Upper lobe of left lung (tissue), 6 donors: ENCODE measurements at regions not wholly inside any gene's neighbourhood (a gene's known extent, or its start where the extent isn't known, plus 50 kb on each side); places are given as distances from the start of the nearest gene placed in this dataset.
A peak's percentile ranks its signal among the peaks of the same experiment; 100 is the strongest.

Experiments
- ATAC-seq, 2 donors: fragments of 200-7000 bp; cut with Tn5 transposase; one replicate each; pipeline ENCODE4 v1.9.1; 2022; ENCODE audit warnings: mild to moderate bottlenecking in 2 of 2, moderate library complexity in 2 of 2; ENCODE audit not compliant: low FRiP score in 2 of 2
- DNase-seq, 2 donors: peaks; one replicate each; pipeline ENCODE4 v3.0.0-alpha.2; 2019 to 2020
- H3K27ac ChIP-seq, 4 donors: fragments of 200-600 bp; sonication (generic); one replicate each; pipeline ENCODE4 v1.5.1; 2016 to 2019
- H3K27me3 ChIP-seq, 4 donors: fragments of 200-600 bp; sonication (generic); one replicate each; pipeline ENCODE4 v1.5.1; 2017 to 2019
- H3K36me3 ChIP-seq, 4 donors: fragments of 200-600 bp; sonication (generic); one replicate each; pipeline ENCODE4 v1.5.1; 2016 to 2019
- H3K4me1 ChIP-seq, 4 donors: fragments of 200-600 bp; sonication (generic); one replicate each; pipeline ENCODE4 v1.5.1; 2018 to 2019
- H3K4me3 ChIP-seq, 4 donors: fragments of 200-600 bp; sonication (generic); one replicate each; pipeline ENCODE4 v1.5.1; 2017 to 2019; ENCODE audit warnings: mild to moderate bottlenecking in 2 of 4, moderate library complexity in 1 of 4
- H3K9me3 ChIP-seq, 4 donors: fragments of 200-600 bp; sonication (generic); one replicate each; pipeline ENCODE4 v1.5.1; 2018 to 2019
- CTCF ChIP-seq, 6 experiments: fragments of 450-650 bp in 4 of 6; fragments of 200-600 bp in 2 of 6; sonication (generic) in 2 of 6; IDR thresholded peaks; one replicate each; pipeline ENCODE4 v1.5.1; 2016 to 2019; ENCODE audit warnings: antibody characterized with exemption in 6 of 6
- EP300 ChIP-seq, 4 donors: sonication (generic); formaldehyde crosslinking; IDR thresholded peaks; one replicate each; pipeline ENCODE4 v1.5.1; 2017; ENCODE audit warnings: antibody characterized with exemption in 4 of 4, control low read depth in 2 of 4
- POLR2A ChIP-seq, 4 donors: fragments of 450-650 bp; IDR thresholded peaks; one replicate each; pipeline ENCODE4 v1.5.1; 2016 to 2017; ENCODE audit warnings: antibody characterized with exemption in 4 of 4, mild to moderate bottlenecking in 2 of 4
- POLR2AphosphoS5 ChIP-seq, 2 donors: sonication (generic); formaldehyde crosslinking; IDR thresholded peaks; one replicate each; pipeline ENCODE4 v1.5.1; 2017; ENCODE audit warnings: antibody characterized with exemption in 2 of 2
- WGBS, 2 donors: methylation state at CpG; one replicate each; pipeline ENCODE4 v1.1.5; 2017 to 2018; 5-methylcytosine and 5-hydroxymethylcytosine counted together
- donor health status: DM: no; HTN: no; CAD: no; lungs with moderate emphysema.
- donor health status: DM: no; HTN: yes; CAD: no; lungs with severe emphysema.

GRCh38 chr4:41384992-41385391 is 128.3 kb downstream of the UCHL1 start:
- ATAC-seq = peak in 1 of 2 donors; percentile 10
- no peaks in the 10 kb centered on the region for H3K36me3 ChIP-seq
- no peak for TF ChIP-seq POLR2A (IDR thresholded peaks at IDR 0.05)
- TF ChIP-seq POLR2AphosphoS5 (IDR thresholded peaks at IDR 0.05) = peak; percentile 45 to 52
- no peak for TF ChIP-seq CTCF (IDR thresholded peaks at IDR 0.05)
- TF ChIP-seq EP300 (IDR thresholded peaks at IDR 0.05) = peak in 1 of 4 donors; percentile 65
- 10 to 35% methylated on average over 1 of the region's 1 CpG for WGBS, 2 donors
- DNase-seq = peak in 1 of 2 donors; percentile 81
- H3K9me3 ChIP-seq = no peaks in the 10 kb centered on the region
- no peaks in the 10 kb centered on the region for H3K27me3 ChIP-seq
- H3K4me1 ChIP-seq = peaks cover 28 to 36% (median 31%) of the 10 kb centered on the region in 4 donors
- no peak overlapping the region for H3K27ac ChIP-seq
- no peak overlapping the region for H3K4me3 ChIP-seq

GRCh38 chr4:41385481-41385880 is 128.8 kb downstream of the UCHL1 start:
- H3K36me3 ChIP-seq = no peaks in the 10 kb centered on the region
- H3K4me1 ChIP-seq = peaks cover 28 to 38% (median 30%) of the 10 kb centered on the region in 4 donors
- H3K27ac ChIP-seq = no peak overlapping the region
- ATAC-seq (no peak), DNase-seq (no peak)
- H3K9me3 ChIP-seq = no peaks in the 10 kb centered on the region
- no peak overlapping the region for H3K4me3 ChIP-seq
- TF ChIP-seq CTCF (IDR thresholded peaks at IDR 0.05) (no peak), EP300 (IDR thresholded peaks at IDR 0.05) (no peak), POLR2AphosphoS5 (IDR thresholded peaks at IDR 0.05) (no peak), POLR2A (IDR thresholded peaks at IDR 0.05) (no peak)
- WGBS, 2 donors = 89 to 95% methylated on average over 1 of the region's 1 CpG
- H3K27me3 ChIP-seq = no peaks in the 10 kb centered on the region

GRCh38 chr4:41388080-41388479 is 131.4 kb downstream of the UCHL1 start:
- H3K27ac ChIP-seq = no peak overlapping the region
- no peaks in the 10 kb centered on the region for H3K9me3 ChIP-seq
- no peak for DNase-seq
- H3K4me3 ChIP-seq = no peak overlapping the region
- no peaks in the 10 kb centered on the region for H3K27me3 ChIP-seq
- TF ChIP-seq EP300 (IDR thresholded peaks at IDR 0.05) (no peak), POLR2AphosphoS5 (IDR thresholded peaks at IDR 0.05) (no peak), POLR2A (IDR thresholded peaks at IDR 0.05) (no peak), CTCF (IDR thresholded peaks at IDR 0.05) (no peak)
- no peaks in the 10 kb centered on the region for H3K36me3 ChIP-seq
- WGBS, 2 donors = 88 to 93% methylated on average over 2 of the region's 2 CpGs
- no peak for ATAC-seq
- peaks cover 25 to 30% (median 27%) of the 10 kb centered on the region in 4 donors for H3K4me1 ChIP-seq

- Histone ChIP-seq H3K27me3 (no peaks in the 10 kb centered on the region), H3K9me3 (no peaks in the 10 kb centered on the region), H3K27ac (no peak overlapping the region), H3K4me1 (peaks cover 16 to 21% (median 17%) of the 10 kb centered on the region in 4 donors), H3K36me3 (no peaks in the 10 kb centered on the region), H3K4me3 (no peak overlapping the region)
- TF ChIP-seq POLR2A (IDR thresholded peaks at IDR 0.05) = no peak
- TF ChIP-seq CTCF (IDR thresholded peaks at IDR 0.05) = no peak
- no peak for TF ChIP-seq EP300 (IDR thresholded peaks at IDR 0.05)
- TF ChIP-seq POLR2AphosphoS5 (IDR thresholded peaks at IDR 0.05) = no peak
- WGBS, 2 donors = 61 to 85% methylated on average over 3 of the region's 3 CpGs
- DNase-seq = no peak
- ATAC-seq = peak in 1 of 2 donors; percentile 64
Measured at GRCh38 chr4:41389356-41389755, 132.6 kb downstream of the UCHL1 start.

- peak overlapping the region in 1 of 4 donors; percentile 4 for H3K27ac ChIP-seq
- WGBS, 2 donors = 44 to 66% methylated on average over 2 of the region's 2 CpGs
- DNase-seq (no peak), ATAC-seq (no peak)
- H3K36me3 ChIP-seq = no peaks in the 10 kb centered on the region
- TF ChIP-seq CTCF (IDR thresholded peaks at IDR 0.05) (no peak), POLR2A (IDR thresholded peaks at IDR 0.05) (no peak), EP300 (IDR thresholded peaks at IDR 0.05) (no peak), POLR2AphosphoS5 (IDR thresholded peaks at IDR 0.05) (no peak)
- H3K27me3 ChIP-seq = no peaks in the 10 kb centered on the region
- H3K4me3 ChIP-seq = no peak overlapping the region
- H3K4me1 ChIP-seq = peaks cover 3 to 8% (median 6%) of the 10 kb centered on the region in 4 donors
- no peaks in the 10 kb centered on the region for H3K9me3 ChIP-seq
Measured at GRCh38 chr4:41390661-41391060, 133.9 kb downstream of the UCHL1 start.
